ENCODE measurements at regions not wholly inside any gene's neighbourhood (a gene's known extent, or its start where the extent isn't known, plus 50 kb on each side); places are given as distances from the start of the nearest gene placed in this dataset.
A peak's percentile ranks its signal among the peaks of the same experiment; 100 is the strongest.

- TF ChIP-seq CTCF (IDR thresholded peaks at IDR 0.05; ENCODE audit: control insufficient read depth, insufficient read depth, low read depth, low read length, missing control alignments), result no peak
- no peak for DNase-seq (ENCODE audit: low read depth)
- H3K4me3 ChIP-seq (ENCODE audit: control insufficient read depth, low read depth, low read length), result no peak overlapping the region
These were observed 128.8 kb upstream of the DLX2 start for GRCh38 chr2:172231508-172231907.

- no peak for TF ChIP-seq CTCF (IDR thresholded peaks at IDR 0.05; ENCODE audit: control insufficient read depth, insufficient read depth, low read depth, low read length, missing control alignments)
- H3K4me3 ChIP-seq (ENCODE audit: control insufficient read depth, low read depth, low read length), result no peak overlapping the region
These were observed 130.2 kb upstream of the DLX2 start for GRCh38 chr2:172232708-172233396.

GRCh38 chr2:172233987-172234715, 131.5 kb upstream of the DLX2 start:
- no peak overlapping the region for H3K4me3 ChIP-seq (ENCODE audit: control insufficient read depth, low read depth, low read length)
- no peak for DNase-seq (ENCODE audit: low read depth)
- no peak for TF ChIP-seq CTCF (IDR thresholded peaks at IDR 0.05; ENCODE audit: control insufficient read depth, insufficient read depth, low read depth, low read length, missing control alignments)

More at GRCh38 chr2:172232708-172233396, 130.2 kb upstream of the DLX2 start:
- no peak for DNase-seq (ENCODE audit: low read depth)

GRCh38 chr2:172234716-172235691, 132.3 kb upstream of the DLX2 start:
- no peak for TF ChIP-seq CTCF (IDR thresholded peaks at IDR 0.05; ENCODE audit: control insufficient read depth, insufficient read depth, low read depth, low read length, missing control alignments)
- DNase-seq (ENCODE audit: low read depth), result no peak
- H3K4me3 ChIP-seq (ENCODE audit: control insufficient read depth, low read depth, low read length), result peak overlapping the region; percentile 42

GRCh38 chr2:172239944-172240590, 137.4 kb upstream of the DLX2 start:
- no peak for DNase-seq (ENCODE audit: low read depth)
- no peak overlapping the region for H3K4me3 ChIP-seq (ENCODE audit: control insufficient read depth, low read depth, low read length)
- no peak for TF ChIP-seq CTCF (IDR thresholded peaks at IDR 0.05; ENCODE audit: control insufficient read depth, insufficient read depth, low read depth, low read length, missing control alignments)

- no peak for TF ChIP-seq CTCF (IDR thresholded peaks at IDR 0.05; ENCODE audit: control insufficient read depth, insufficient read depth, low read depth, low read length, missing control alignments)
- no peak overlapping the region for H3K4me3 ChIP-seq (ENCODE audit: control insufficient read depth, low read depth, low read length)
- no peak for DNase-seq (ENCODE audit: low read depth)
These were observed 138.5 kb upstream of the DLX2 start for GRCh38 chr2:172241222-172241621.
